HCT116 (cell line): ENCODE measurements at regions not wholly inside any gene's neighbourhood (a gene's known extent, or its start where the extent isn't known, plus 50 kb on each side); places are given as distances from the start of the nearest gene placed in this dataset.
A peak's percentile ranks its signal among the peaks of the same experiment; 100 is the strongest.

ENCODE experiments used
- ATAC-seq: fragments of 200-7000 bp; cut with Tn5 transposase; 2 replicates; pipeline ENCODE4 v1.9.1; 2020; ENCODE audit warnings: mild to moderate bottlenecking, moderate library complexity
- BruUV-seq: library from RNA; stranded (reverse); fragments of 400-500 nt; replicated peaks from 2 replicates; lab custom pipeline; 2021; lab: Mats Ljungman, UMichigan
- CTCF ChIA-PET: fragments of 300-600 bp; sonication (Branson Sonifier 250); formaldehyde crosslinking; loops from one replicate; lab custom pipeline; 2021; ENCODE audit warnings: antibody characterized with exemption; lab: Charles Lee
- POLR2A ChIA-PET: fragments of 300-600, 350-600 bp; sonication (Branson Sonifier 250); formaldehyde crosslinking; loops from one replicate; lab custom pipeline; 2021; ENCODE audit warnings: antibody characterized with exemption; lab: Charles Lee
- RAD21 ChIA-PET, 2 experiments: fragments of 300-600 bp; sonication (Branson Sonifier 250); formaldehyde crosslinking; loops; one replicate each; lab custom pipeline; 2023; ENCODE audit warnings: low total read pairs in 2 of 2; ENCODE audit not compliant: uncharacterized antibody in 2 of 2, unreplicated experiment in 2 of 2, low non-redundant PET in 1 of 2; lab: Charles Lee
- DNase-seq: peaks from one replicate; pipeline ENCODE4 v3.0.0-alpha.2; 2010; ENCODE audit warnings: low read depth, low spot score
- H2AFZ ChIP-seq: fragments of 200-600 bp; shearing (Covaris generic), sonication (generic); 2 replicates; pipeline ENCODE4 v1.6.1; 2017; ENCODE audit warnings: low read depth, mixed run types, mixed read lengths, antibody characterized with exemption, low read length; ENCODE audit not compliant: poor library complexity, severe bottlenecking
- H3K27ac ChIP-seq: 2 replicates; pipeline ENCODE4 v1.5.1; 2012; ENCODE audit warnings: low read depth, low read length
- H3K27me3 ChIP-seq: fragments of 200-600 bp; sonication (generic); 2 replicates; pipeline ENCODE4 v1.6.1; 2016; ENCODE audit warnings: mixed run types, low read length, mixed read lengths; ENCODE audit not compliant: insufficient read depth
- H3K36me3 ChIP-seq, 2 experiments: fragments of 200-500 bp in 1 of 2; fragments of 200-600 bp in 1 of 2; sonication (Bioruptor generic) in 1 of 2; sonication (generic) in 1 of 2; 2 replicates each; pipeline versions ENCODE4 v1.5.1 to v1.6.1; 2014 to 2016; ENCODE audit warnings: low read length in 2 of 2, inconsistent platforms in 1 of 2, mixed read lengths in 1 of 2, mixed run types in 1 of 2; ENCODE audit not compliant: insufficient read depth in 2 of 2, control insufficient read depth in 1 of 2
- H3K4me1 ChIP-seq, 2 experiments: fragments of 200-600 bp in 1 of 2; sonication (generic) in 1 of 2; 2 replicates each; pipeline versions ENCODE4 v1.5.1 to v1.6.1; 2012 to 2017; ENCODE audit warnings: low read length in 2 of 2, inconsistent platforms in 1 of 2, mild to moderate bottlenecking in 1 of 2, mixed read lengths in 1 of 2, mixed run types in 1 of 2, moderate library complexity in 1 of 2; ENCODE audit not compliant: insufficient read depth in 2 of 2, control insufficient read depth in 1 of 2
- H3K4me2 ChIP-seq: fragments of 200-600 bp; sonication (generic); 2 replicates; pipeline ENCODE4 v1.6.1; 2017; ENCODE audit warnings: mixed run types, low read length, mixed read lengths
- H3K4me3 ChIP-seq, 2 experiments: fragments of 200-600 bp in 1 of 2; sonication (generic) in 1 of 2; replicated peaks in 1 of 2; 2 replicates each; pipeline ENCODE4 v1.5.1; 2011 to 2016; ENCODE audit warnings: low read length in 2 of 2, control low read depth in 1 of 2, low read depth in 1 of 2, mild to moderate bottlenecking in 1 of 2, mixed read lengths in 1 of 2, mixed run types in 1 of 2
- H3K79me2 ChIP-seq: fragments of 200-600 bp; sonication (generic); 2 replicates; pipeline ENCODE4 v1.6.1; 2017; ENCODE audit warnings: mild to moderate bottlenecking, mixed run types, low read length, moderate library complexity, mixed read lengths; ENCODE audit not compliant: insufficient read depth
- H3K9ac ChIP-seq: fragments of 200-600 bp; sonication (generic); 2 replicates; pipeline ENCODE4 v1.6.1; 2016; ENCODE audit warnings: low read length, mixed read lengths
- H3K9me2 ChIP-seq: fragments of 200-600 bp; sonication (generic), shearing (Covaris generic); 2 replicates; pipeline ENCODE4 v1.6.1; 2017; ENCODE audit warnings: mixed run types, mild to moderate bottlenecking, moderate library complexity; ENCODE audit not compliant: insufficient read depth
- H3K9me3 ChIP-seq, 2 experiments: fragments of 200-500 bp in 1 of 2; fragments of 200-600 bp in 1 of 2; sonication (Bioruptor generic) in 1 of 2; sonication (generic) in 1 of 2; 2 replicates each; pipeline ENCODE4 v1.6.1; 2014 to 2017; ENCODE audit warnings: low read length in 2 of 2, mixed read lengths in 2 of 2, inconsistent platforms in 1 of 2, low read depth in 1 of 2, mild to moderate bottlenecking in 1 of 2, mixed run types in 1 of 2, moderate library complexity in 1 of 2; ENCODE audit not compliant: control insufficient read depth in 1 of 2, insufficient read depth in 1 of 2
- H4K20me1 ChIP-seq: fragments of 200-600 bp; sonication (generic), shearing (Covaris generic); 2 replicates; pipeline ENCODE4 v1.6.1; 2017; ENCODE audit warnings: mixed run types, mild to moderate bottlenecking, moderate library complexity; ENCODE audit not compliant: insufficient read depth
- CEBPB ChIP-seq: IDR thresholded peaks from 2 replicates; pipeline ENCODE4 v1.6.1; 2012; ENCODE audit warnings: low read depth
- SP1 ChIP-seq: IDR thresholded peaks from 2 replicates; pipeline ENCODE4 v1.6.1; 2012; ENCODE audit warnings: low read depth
- TCF7L2 ChIP-seq: IDR thresholded peaks from 2 replicates; pipeline ENCODE4 v1.7.0; 2011; ENCODE audit warnings: borderline replicate concordance, inconsistent platforms; ENCODE audit not compliant: insufficient read depth, insufficient read length; ENCODE audit errors: extremely low read depth
- intact Hi-C: fragments of 100-400 bp; cut with micrococcal nuclease; formaldehyde crosslinking; loops from 2 replicates; pipeline ENCODE4 v1.10.0; 2022
- TF ChIP-seq, protein P1 (sequence below): IDR thresholded peaks from 2 replicates; pipeline ENCODE4 v1.6.1; 2011; ENCODE audit warnings: mild to moderate bottlenecking, low read length, moderate library complexity; ENCODE audit not compliant: insufficient replicate concordance; ENCODE audit errors: extremely low read depth
- TF ChIP-seq, protein P2 (sequence below), 3 experiments: fragments of 200-600 bp in 1 of 3; sonication (generic) in 1 of 3; IDR thresholded peaks in 2 of 3; conservative IDR thresholded peaks in 1 of 3; 2 replicates each; pipeline ENCODE4 v1.5.1; 2012 to 2017; ENCODE audit warnings: low read depth in 2 of 3, low read length in 2 of 3, antibody characterized with exemption in 1 of 3, borderline replicate concordance in 1 of 3, control low read depth in 1 of 3, mild to moderate bottlenecking in 1 of 3, mixed read lengths in 1 of 3, mixed run types in 1 of 3, moderate library complexity in 1 of 3; ENCODE audit not compliant: insufficient read depth in 1 of 3

DNA sequence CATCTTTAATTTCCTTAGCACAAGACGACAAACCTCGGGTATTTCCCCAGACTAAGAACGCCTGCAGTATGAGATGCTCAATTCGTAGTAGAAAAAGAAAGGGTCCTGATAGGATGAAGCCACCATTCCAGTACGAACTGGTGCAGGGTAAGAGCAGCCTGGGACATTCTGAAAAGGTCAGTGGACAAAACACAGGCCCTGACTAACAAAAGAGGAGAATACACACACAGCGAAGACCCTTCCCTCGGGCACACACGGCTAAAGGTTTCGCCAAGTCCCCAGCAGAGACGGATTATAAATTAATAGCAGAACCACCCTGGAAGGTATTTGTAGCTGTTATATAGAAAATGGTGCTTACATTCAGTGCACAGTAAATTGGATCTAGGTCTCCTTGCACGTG is 137.6 kb downstream of the SKIDA1 start:
- Histone ChIP-seq H3K9ac (no peak overlapping the region), H3K27ac (no peak overlapping the region), H3K4me2 (no peak overlapping the region), H4K20me1 (no peaks in the 10 kb centered on the region), H3K4me3 (no peak overlapping the region), H3K9me2 (no peaks in the 10 kb centered on the region), H3K36me3 (no peaks in the 10 kb centered on the region), H3K4me1 (no peaks in the 10 kb centered on the region), H3K79me2 (no peaks in the 10 kb centered on the region), H3K27me3 (no peaks in the 10 kb centered on the region)
- ChIA-PET CTCF (no interaction called here), POLR2A (no interaction called here), RAD21 (no interaction called here)
- ATAC-seq (no peak), DNase-seq (no peak)
- TF ChIP-seq, protein P1, sequence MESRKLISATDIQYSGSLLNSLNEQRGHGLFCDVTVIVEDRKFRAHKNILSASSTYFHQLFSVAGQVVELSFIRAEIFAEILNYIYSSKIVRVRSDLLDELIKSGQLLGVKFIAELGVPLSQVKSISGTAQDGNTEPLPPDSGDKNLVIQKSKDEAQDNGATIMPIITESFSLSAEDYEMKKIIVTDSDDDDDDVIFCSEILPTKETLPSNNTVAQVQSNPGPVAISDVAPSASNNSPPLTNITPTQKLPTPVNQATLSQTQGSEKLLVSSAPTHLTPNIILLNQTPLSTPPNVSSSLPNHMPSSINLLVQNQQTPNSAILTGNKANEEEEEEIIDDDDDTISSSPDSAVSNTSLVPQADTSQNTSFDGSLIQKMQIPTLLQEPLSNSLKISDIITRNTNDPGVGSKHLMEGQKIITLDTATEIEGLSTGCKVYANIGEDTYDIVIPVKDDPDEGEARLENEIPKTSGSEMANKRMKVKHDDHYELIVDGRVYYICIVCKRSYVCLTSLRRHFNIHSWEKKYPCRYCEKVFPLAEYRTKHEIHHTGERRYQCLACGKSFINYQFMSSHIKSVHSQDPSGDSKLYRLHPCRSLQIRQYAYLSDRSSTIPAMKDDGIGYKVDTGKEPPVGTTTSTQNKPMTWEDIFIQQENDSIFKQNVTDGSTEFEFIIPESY: no peak
- TF ChIP-seq SP1: no peak
- no peak for TF ChIP-seq CEBPB
- TF ChIP-seq, all 23 proteins: peak for 0
- intact Hi-C loops: no loop called here
- Histone ChIP-seq H2AFZ (no peak overlapping the region), H3K9me3 (no peaks in the 10 kb centered on the region)
- BruUV-seq: no TSS peak

DNA sequence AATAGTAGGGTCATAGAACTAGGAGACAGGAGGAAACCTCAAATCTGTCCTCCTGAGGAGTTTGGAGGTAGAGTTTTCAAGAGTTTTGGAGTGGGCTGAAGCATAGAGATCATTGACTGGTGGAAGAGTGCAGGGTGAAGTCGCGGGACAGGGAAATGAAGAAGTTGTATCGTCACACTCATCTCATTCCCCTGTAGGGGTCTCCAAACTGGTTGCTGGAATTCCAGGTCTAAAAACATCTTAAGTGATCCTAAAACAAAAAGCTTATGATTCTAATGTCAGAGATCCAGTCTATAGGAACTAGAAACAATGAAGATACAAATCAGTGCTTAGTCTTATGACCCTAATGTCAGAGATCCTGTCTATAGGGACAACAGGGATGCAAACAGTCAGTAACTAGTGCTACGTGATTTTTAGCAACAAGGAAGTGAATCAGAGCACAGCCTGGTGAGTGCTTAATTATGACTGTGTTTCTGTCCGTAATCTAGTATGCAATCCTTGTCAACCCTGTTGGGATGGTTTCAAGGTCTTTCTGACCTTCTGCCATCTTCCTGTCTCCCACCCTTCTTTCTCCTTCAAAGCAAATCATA is 139.4 kb downstream of the SKIDA1 start:
- Histone ChIP-seq H4K20me1 (no peaks in the 10 kb centered on the region), H3K4me3 (no peak overlapping the region), H3K27ac (no peak overlapping the region), H3K27me3 (no peaks in the 10 kb centered on the region), H3K9me3 (no peaks in the 10 kb centered on the region), H3K79me2 (no peaks in the 10 kb centered on the region), H3K9me2 (no peaks in the 10 kb centered on the region), H2AFZ (peak overlapping the region; percentile 44), H3K4me2 (no peak overlapping the region), H3K4me1 (no peaks in the 10 kb centered on the region; a peak in 1 of 4 replicates), H3K36me3 (no peaks in the 10 kb centered on the region), H3K9ac (no peak overlapping the region)
- ChIA-PET RAD21 (no interaction called here), CTCF (no interaction called here), POLR2A (no interaction called here)
- TF ChIP-seq TCF7L2: no peak
- TF ChIP-seq, protein P2, sequence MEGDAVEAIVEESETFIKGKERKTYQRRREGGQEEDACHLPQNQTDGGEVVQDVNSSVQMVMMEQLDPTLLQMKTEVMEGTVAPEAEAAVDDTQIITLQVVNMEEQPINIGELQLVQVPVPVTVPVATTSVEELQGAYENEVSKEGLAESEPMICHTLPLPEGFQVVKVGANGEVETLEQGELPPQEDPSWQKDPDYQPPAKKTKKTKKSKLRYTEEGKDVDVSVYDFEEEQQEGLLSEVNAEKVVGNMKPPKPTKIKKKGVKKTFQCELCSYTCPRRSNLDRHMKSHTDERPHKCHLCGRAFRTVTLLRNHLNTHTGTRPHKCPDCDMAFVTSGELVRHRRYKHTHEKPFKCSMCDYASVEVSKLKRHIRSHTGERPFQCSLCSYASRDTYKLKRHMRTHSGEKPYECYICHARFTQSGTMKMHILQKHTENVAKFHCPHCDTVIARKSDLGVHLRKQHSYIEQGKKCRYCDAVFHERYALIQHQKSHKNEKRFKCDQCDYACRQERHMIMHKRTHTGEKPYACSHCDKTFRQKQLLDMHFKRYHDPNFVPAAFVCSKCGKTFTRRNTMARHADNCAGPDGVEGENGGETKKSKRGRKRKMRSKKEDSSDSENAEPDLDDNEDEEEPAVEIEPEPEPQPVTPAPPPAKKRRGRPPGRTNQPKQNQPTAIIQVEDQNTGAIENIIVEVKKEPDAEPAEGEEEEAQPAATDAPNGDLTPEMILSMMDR (IDR thresholded peaks at IDR 0.05 in 2 of 3, conservative IDR thresholded peaks at IDR 0.05 in 1 of 3; ENCODE audit: borderline replicate concordance in 1 of 3, insufficient read depth in 1 of 3, low read depth in 2 of 3, low read length in 2 of 3): 0 out of 6 replicates have a peak, but pooled peaks of 1 of the 3 experiments have one; percentile 11
- ATAC-seq: no peak
- intact Hi-C loops: no loop called here
- BruUV-seq: no TSS peak
- DNase-seq: no peak
